Keratinocyte (primary cell): ENCODE measurements at regions not wholly inside any gene's neighbourhood (a gene's known extent, or its start where the extent isn't known, plus 50 kb on each side); places are given as distances from the start of the nearest gene placed in this dataset.

ENCODE experiments used
- DNase-seq: peaks from one replicate; pipeline ENCODE4 v3.0.0-alpha.2; 2011; ENCODE audit warnings: low read depth, missing footprints, low spot score
- FAIRE-seq: peaks from 2 replicates; lab custom pipeline; 2011; peaks lifted over from hg19 to GRCh38; lab: Jason Lieb, UNC
- H2AFZ ChIP-seq: 2 replicates; pipeline ENCODE4 v1.6.0; 2012; ENCODE audit warnings: low read length, control low read depth, inconsistent platforms; ENCODE audit not compliant: control insufficient read depth
- H3K27ac ChIP-seq: 2 replicates; pipeline ENCODE4 v1.5.1; 2011; ENCODE audit warnings: low read length; ENCODE audit not compliant: control insufficient read depth, insufficient read depth
- H3K27me3 ChIP-seq: 3 replicates; pipeline ENCODE4 v1.6.0; 2011; ENCODE audit warnings: low read length; ENCODE audit not compliant: control insufficient read depth, insufficient read depth; ENCODE audit errors: extremely low read depth
- H3K36me3 ChIP-seq, 2 experiments: 2 replicates in 1 of 2; 3 replicates in 1 of 2; pipeline ENCODE4 v1.5.1; 2011; ENCODE audit warnings: low read length in 2 of 2, mild to moderate bottlenecking in 1 of 2; ENCODE audit not compliant: control insufficient read depth in 2 of 2, insufficient read depth in 2 of 2; ENCODE audit errors: extremely low read depth in 1 of 2
- H3K4me1 ChIP-seq: 3 replicates; pipeline ENCODE4 v1.5.1; 2011; ENCODE audit warnings: low read length; ENCODE audit not compliant: control insufficient read depth, insufficient read depth; ENCODE audit errors: extremely low read depth
- H3K4me2 ChIP-seq: 3 replicates; pipeline ENCODE4 v1.6.0; 2011; ENCODE audit warnings: low read depth, low read length; ENCODE audit not compliant: control insufficient read depth, insufficient read depth; ENCODE audit errors: extremely low read depth
- H3K4me3 ChIP-seq, 3 experiments: fragments of 200-600 bp in 1 of 3; sonication (generic) in 1 of 3; 2 replicates in 2 of 3; 3 replicates in 1 of 3; pipeline ENCODE4 v1.5.1; 2011 to 2016; ENCODE audit warnings: low read length in 3 of 3, mild to moderate bottlenecking in 3 of 3, control low read depth in 2 of 3, inconsistent platforms in 1 of 3, low read depth in 1 of 3, mixed read lengths in 1 of 3, mixed run types in 1 of 3, moderate library complexity in 1 of 3; ENCODE audit not compliant: control insufficient read depth in 2 of 3, insufficient read depth in 2 of 3; ENCODE audit errors: extremely low read depth in 1 of 3
- H3K79me2 ChIP-seq: 2 replicates; pipeline ENCODE4 v1.6.0; 2012; ENCODE audit warnings: low read length; ENCODE audit not compliant: control insufficient read depth, insufficient read depth
- H3K9ac ChIP-seq: 3 replicates; pipeline ENCODE4 v1.6.0; 2011; ENCODE audit warnings: low read length; ENCODE audit not compliant: control insufficient read depth, insufficient read depth; ENCODE audit errors: extremely low read depth
- H3K9me1 ChIP-seq: 3 replicates; pipeline ENCODE4 v1.6.0; 2011; ENCODE audit warnings: low read length; ENCODE audit not compliant: control insufficient read depth, insufficient read depth; ENCODE audit errors: extremely low read depth
- H3K9me3 ChIP-seq: 2 replicates; pipeline ENCODE4 v1.5.1; 2012; ENCODE audit warnings: low read depth, low read length; ENCODE audit not compliant: control insufficient read depth
- H4K20me1 ChIP-seq: 3 replicates; pipeline ENCODE4 v1.6.0; 2011; ENCODE audit warnings: low read length; ENCODE audit not compliant: control insufficient read depth, insufficient read depth; ENCODE audit errors: extremely low read depth
- CTCF ChIP-seq, 3 experiments: IDR thresholded peaks in 1 of 3; conservative IDR thresholded peaks in 1 of 3; optimal IDR thresholded peaks in 1 of 3; 2 replicates in 2 of 3; 3 replicates in 1 of 3; pipeline versions ENCODE3 to v1.5.1; 2011; ENCODE audit warnings: low read length in 3 of 3, mild to moderate bottlenecking in 3 of 3, moderate library complexity in 2 of 3, control low read depth in 1 of 3, inconsistent platforms in 1 of 3; ENCODE audit not compliant: insufficient read depth in 2 of 3; ENCODE audit errors: extremely low read depth in 1 of 3
- EZH2 ChIP-seq: IDR thresholded peaks from one replicate; pipeline ENCODE4 v1.6.1; 2012; ENCODE audit warnings: inconsistent platforms, mild to moderate bottlenecking, low read length, moderate library complexity
- dilution Hi-C: fragments of 300-500 bp; cut with MboI; formaldehyde crosslinking; loops from one replicate; pipeline ENCODE4 v1.7.0; 2020; ENCODE audit warnings: low sequenced_read_pairs; ENCODE audit not compliant: extremely low pct_ligation_motif_present

- Histone ChIP-seq H3K27ac (no peak overlapping the region), H3K36me3 (no peaks in the 10 kb centered on the region), H2AFZ (no peak overlapping the region), H3K9me1 (no peaks in the 10 kb centered on the region), H3K9me3 (no peaks in the 10 kb centered on the region), H4K20me1 (no peaks in the 10 kb centered on the region), H3K4me1 (no peaks in the 10 kb centered on the region), H3K79me2 (no peaks in the 10 kb centered on the region), H3K27me3 (peaks cover 3% of the 10 kb centered on the region), H3K4me2 (no peak overlapping the region), H3K9ac (no peak overlapping the region), H3K4me3 (no peak overlapping the region)
- TF ChIP-seq CTCF (optimal IDR thresholded peaks at IDR 0.05 in 1 of 3, IDR thresholded peaks at IDR 0.05 in 1 of 3, conservative IDR thresholded peaks at IDR 0.05 in 1 of 3; ENCODE audit: extremely low read depth in 1 of 3, insufficient read depth in 2 of 3, low read length in 3 of 3) (no peak), EZH2 (no peak)
- DNase-seq (no peak), FAIRE-seq (no peak)
- dilution Hi-C loops = no loop called here
Observed at GRCh38 chr10:113985297-113985844, 58.3 kb upstream of the ADRB1 start.

- FAIRE-seq = no peak
- H2AFZ ChIP-seq = no peak overlapping the region
- TF ChIP-seq EZH2 (no peak), CTCF (optimal IDR thresholded peaks at IDR 0.05 in 1 of 3, IDR thresholded peaks at IDR 0.05 in 1 of 3, conservative IDR thresholded peaks at IDR 0.05 in 1 of 3; ENCODE audit: extremely low read depth in 1 of 3, insufficient read depth in 2 of 3, low read length in 3 of 3) (no peak)
- dilution Hi-C loops = no loop called here
- no peak overlapping the region for H3K4me2 ChIP-seq
- no peaks in the 10 kb centered on the region for H3K36me3 ChIP-seq
- no peaks in the 10 kb centered on the region for H3K9me1 ChIP-seq
- H3K9me3 ChIP-seq = no peaks in the 10 kb centered on the region
- H3K4me1 ChIP-seq = no peaks in the 10 kb centered on the region
- DNase-seq = no peak
- no peaks in the 10 kb centered on the region for H4K20me1 ChIP-seq
- no peak overlapping the region for H3K9ac ChIP-seq
- H3K4me3 ChIP-seq = no peak overlapping the region
- H3K79me2 ChIP-seq = no peaks in the 10 kb centered on the region
- H3K27ac ChIP-seq = no peak overlapping the region
- peaks cover 3% of the 10 kb centered on the region for H3K27me3 ChIP-seq
Observed at GRCh38 chr10:113986316-113986715, 57.4 kb upstream of the ADRB1 start.
